GM21723 (cell line): ENCODE measurements at regions not wholly inside any gene's neighbourhood (a gene's known extent, or its start where the extent isn't known, plus 50 kb on each side); places are given as distances from the start of the nearest gene placed in this dataset.

Experiments used
- ATAC-seq: cut with Tn5 transposase; IDR thresholded peaks from one replicate; pipeline ENCODE4 v1.9.1; 2021; ENCODE audit warnings: mild to moderate bottlenecking, moderate library complexity; ENCODE audit not compliant: unreplicated experiment

DNA sequence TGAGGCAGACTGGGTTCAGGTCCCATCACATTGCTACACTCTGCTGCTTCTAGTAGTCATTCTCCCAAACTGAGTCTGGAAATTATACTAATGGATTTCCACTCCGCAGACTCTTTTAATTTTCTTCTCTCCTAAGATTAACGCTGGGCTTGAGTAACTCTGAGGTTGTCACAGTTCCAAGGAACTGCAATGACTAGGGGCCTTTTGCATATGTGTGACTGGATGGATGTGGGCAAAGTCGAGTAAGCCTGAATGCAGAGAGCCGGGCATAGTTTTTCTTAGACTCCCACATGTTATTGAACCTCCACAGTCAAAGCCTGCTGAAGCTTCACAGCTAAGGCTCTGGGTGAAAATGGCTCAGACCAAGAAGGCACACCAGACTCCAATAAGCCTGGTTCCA is 160.9 kb upstream of the PROX1 start:
- no peak for ATAC-seq

DNA sequence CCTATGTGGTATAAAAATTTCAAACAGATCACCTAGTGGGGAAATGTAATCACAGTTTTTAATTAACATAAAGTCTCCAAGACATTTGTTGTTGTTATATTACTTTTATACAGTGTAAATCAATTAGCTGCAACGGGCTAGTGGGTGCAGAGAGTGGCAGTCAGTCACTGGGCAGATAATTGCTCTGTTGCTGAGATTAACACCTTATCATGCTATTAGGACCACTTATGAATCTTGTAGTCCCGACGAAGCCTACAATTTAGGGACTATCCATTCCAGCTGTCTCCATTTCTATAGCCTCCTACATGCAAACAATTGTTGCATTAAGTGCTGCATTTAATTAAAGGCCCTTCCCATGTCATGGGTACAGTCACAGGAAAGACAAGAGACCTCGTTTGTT is 158.9 kb upstream of the PROX1 start:
- ATAC-seq: no peak

GRCh38 chr1:213829780-213830179 is 158.0 kb upstream of the PROX1 start:
- ATAC-seq: no peak

DNA sequence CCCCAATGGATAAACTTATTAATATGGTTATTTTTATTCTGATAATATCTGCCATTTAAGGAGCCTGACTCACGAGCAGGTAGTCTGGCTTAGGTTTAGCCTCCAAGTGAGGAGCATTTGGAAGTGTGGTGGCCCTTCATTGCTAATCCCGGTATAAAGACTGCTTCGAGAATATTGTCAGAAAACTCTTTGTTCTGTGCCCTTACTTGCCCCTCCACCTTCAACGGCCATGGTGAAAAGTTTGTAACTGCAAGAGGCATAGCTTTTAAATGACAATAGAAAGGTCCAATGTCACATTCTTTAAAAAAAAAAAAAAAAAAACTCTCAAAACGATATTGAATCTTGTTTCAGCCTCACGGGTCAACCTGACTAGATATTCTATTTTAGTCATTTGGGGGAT is 157.4 kb upstream of the PROX1 start:
- ATAC-seq: no peak

GRCh38 chr1:213840575-213840974 is 147.2 kb upstream of the PROX1 start:
- no peak for ATAC-seq

DNA sequence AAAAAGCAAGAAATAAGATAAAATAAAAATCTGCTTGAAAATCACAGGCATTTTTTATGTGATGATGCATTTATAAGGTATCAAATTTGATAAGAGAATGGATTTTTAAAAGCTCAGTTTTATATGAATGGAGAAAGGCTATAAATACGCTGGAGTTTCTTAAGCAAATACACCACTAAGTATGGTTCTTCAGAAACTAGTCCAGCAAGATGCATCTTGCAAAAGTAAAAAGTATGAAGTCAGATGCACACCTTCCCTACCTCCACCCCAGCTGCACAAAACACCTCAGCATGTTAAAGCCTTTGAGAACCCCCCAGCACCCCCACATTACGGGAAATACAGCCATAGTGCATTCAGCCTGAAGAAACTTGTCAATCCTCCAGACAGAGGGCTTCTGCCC is 143.1 kb upstream of the PROX1 start:
- no peak for ATAC-seq

GRCh38 chr1:213852107-213852506 is 135.7 kb upstream of the PROX1 start:
- no peak for ATAC-seq

- ATAC-seq: no peak
These were observed 129.2 kb upstream of the PROX1 start for GRCh38 chr1:213858581-213858980.

DNA sequence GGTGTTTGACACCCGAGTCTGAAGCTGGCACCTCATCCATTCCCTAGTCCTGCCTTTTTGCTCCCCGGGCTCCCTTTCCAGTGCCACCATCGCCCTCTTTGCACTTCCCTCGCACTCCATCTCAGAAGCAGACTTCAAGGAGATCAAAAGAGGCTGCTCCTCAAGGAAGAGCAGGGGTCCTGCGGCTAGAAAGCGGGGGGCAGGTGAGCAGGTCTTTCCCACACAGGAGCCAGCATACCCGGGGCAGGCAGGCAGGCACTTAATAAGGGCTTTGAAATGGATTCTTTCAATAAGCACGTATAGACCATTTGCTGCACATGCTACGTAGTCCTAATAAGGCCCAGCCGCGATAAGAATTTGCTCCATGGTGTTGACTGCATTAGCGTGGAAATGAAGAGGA is 125.9 kb upstream of the PROX1 start:
- no peak for ATAC-seq

GRCh38 chr1:213864091-213864490 is 123.7 kb upstream of the PROX1 start:
- no peak for ATAC-seq

DNA sequence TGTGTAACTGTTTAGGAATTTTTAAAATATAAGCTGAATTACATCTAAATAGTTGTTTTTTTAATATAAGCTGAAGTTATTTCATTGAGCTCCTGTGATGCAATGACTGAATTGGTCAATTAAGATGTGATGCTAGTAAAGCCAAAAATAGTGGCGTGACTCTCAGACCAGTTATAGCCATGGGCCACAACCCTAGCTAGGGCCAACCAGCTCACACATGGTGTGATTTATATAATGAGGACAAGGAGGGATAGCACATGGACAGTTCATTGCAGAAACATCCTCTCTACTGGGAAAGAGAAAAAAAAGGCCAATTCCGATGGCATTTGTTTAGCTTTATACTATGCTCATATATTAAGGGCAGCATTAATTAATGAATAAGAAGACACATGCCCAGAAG is 119.3 kb upstream of the PROX1 start:
- ATAC-seq: no peak

GRCh38 chr1:213871179-213871578 is 116.6 kb upstream of the PROX1 start:
- ATAC-seq: no peak

GRCh38 chr1:213874789-213875188 is 113.0 kb upstream of the PROX1 start:
- ATAC-seq: no peak

DNA sequence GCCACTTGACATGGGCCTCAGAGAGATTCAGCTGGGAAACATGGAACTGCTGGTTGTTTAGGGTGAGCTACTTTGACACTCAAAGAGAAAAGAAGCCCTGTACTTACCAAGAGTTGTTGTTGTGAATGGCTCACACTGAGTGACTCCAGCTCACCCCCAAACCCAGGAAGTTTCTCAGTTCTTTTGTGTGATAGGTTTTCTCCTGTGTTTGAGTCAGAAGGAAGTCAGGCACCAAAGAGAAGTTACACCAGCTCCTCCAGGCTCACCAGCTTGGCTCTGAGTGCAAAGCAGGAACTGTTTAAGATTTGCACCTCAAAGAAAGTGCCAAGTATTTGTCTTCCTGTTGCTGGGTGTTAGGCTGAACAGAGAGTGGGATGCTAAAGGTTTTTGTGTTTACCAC is 111.2 kb upstream of the PROX1 start:
- ATAC-seq: no peak

DNA sequence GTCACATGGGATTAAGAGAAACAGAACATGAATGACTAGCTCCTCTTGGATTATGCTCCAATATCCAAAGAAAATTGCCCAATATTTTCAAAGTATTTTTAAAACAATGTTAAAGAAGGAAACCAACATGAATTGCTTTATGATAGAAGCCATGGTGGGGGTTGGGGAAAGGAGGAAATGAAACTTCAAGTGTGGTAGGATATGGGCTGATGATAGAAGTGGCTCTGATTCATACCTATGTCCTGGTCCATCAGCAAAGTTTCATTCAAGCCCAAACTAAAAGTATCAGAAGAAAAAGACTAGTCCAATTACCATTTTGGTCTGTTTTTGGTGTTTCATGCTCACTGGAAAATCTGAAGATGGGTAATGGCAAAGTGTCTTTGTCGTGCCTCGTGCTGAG is 104.2 kb upstream of the PROX1 start:
- ATAC-seq: no peak

GRCh38 chr1:213884402-213884801 is 103.4 kb upstream of the PROX1 start:
- ATAC-seq: no peak

GRCh38 chr1:213884942-213885341 is 102.8 kb upstream of the PROX1 start:
- no peak for ATAC-seq

DNA sequence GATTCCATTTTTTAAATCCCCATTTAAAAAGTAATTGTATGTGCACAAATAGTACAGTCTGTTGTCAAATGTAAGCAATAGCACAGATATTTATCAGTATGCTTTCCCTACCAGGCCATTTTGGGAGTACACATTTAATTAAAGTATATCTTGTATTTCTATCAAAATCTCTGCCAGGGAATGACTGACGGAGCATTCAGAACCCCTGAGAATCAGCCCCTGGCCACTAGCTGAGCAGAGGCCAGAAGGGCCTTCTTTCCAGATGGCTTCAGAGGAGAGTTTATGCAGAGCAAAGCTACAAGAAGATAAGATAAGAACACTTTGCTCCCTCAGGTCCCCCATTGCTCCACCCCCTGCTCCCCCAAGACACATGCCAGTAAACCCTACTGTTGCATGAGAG is 99.9 kb upstream of the PROX1 start:
- ATAC-seq: no peak

GRCh38 chr1:213891989-213892902 is 95.5 kb upstream of the PROX1 start:
- ATAC-seq: no peak

DNA sequence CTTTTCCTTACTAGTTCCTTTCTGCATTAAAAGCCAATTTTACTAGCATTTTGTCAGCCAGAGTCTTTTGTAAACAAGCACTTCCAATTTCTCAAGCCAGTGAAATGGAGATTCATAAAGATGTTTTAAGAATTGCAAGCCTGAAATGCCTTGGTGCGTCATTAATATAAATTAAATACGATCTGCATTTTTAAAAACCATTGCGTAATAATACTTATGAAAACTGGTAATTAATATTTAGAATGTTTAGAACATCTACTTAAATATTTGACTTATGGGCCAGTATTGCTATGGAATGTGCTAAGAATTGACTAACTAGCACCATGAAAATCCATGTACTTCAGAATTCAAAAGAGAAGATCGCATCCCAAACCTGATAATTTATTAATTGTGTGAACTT is 89.1 kb upstream of the PROX1 start:
- no peak for ATAC-seq

DNA sequence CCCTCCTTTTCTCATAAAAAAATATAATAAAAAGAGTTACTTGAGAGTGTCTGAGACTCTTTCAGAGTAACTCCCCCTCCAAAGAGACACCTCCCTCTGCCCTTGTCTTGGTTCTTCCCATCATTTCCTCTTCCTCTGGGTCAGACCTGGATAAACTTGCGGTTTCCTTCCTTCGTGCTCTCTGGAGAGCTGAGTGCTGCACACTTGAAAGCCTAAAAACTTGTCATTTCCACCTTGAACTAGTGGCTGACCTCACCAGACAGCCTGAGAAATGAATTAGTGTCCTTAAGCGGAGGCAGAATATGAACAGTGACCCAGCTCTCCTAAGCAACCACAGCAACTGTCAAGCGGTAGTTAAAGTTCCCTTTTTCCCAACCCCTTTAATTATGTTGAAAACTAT is 88.4 kb upstream of the PROX1 start:
- ATAC-seq: no peak

GRCh38 chr1:213905344-213905743 is 82.4 kb upstream of the PROX1 start:
- no peak for ATAC-seq

DNA sequence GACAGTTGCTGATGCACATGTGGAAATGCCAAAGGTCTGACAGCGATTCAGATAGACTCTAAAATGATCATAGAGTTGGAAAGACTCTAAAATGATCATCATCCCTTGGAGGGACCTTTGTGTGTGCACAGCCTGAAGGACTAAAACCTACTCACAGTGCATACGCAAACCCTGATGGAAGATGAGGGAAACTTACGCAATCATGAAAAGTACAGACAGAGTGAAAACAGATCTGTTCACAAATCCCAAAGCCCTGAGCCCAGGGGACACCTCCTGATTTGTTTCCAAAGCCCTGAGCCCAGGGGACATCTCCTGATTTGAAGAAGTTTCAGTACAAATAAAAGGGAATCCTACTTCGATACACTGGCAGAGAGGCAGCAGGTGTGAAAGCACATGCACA is 79.3 kb upstream of the PROX1 start:
- no peak for ATAC-seq
